GM12878 (cell line): ENCODE measurements at regions not wholly inside any gene's neighbourhood (a gene's known extent, or its start where the extent isn't known, plus 50 kb on each side); places are given as distances from the start of the nearest gene placed in this dataset.

Experiments used
- ATAC-seq: fragments of 200-7000 bp; cut with Tn5 transposase; 3 replicates; pipeline ENCODE4 v1.9.1; 2020; ENCODE audit warnings: mild to moderate bottlenecking, moderate library complexity
- BruUV-seq: library from RNA; stranded (reverse); fragments of 400-500 nt; replicated peaks from 2 replicates; lab custom pipeline; 2021; lab: Mats Ljungman, UMichigan
- CTCF ChIA-PET: fragments of 300-600 bp; sonication (Branson Sonifier 250); formaldehyde crosslinking; extraction: SDS; loops from one replicate; lab custom pipeline; 2021; ENCODE audit warnings: inconsistent platforms; lab: Yijun Ruan, JAX
- POLR2A ChIA-PET: fragments of 350-600 bp; formaldehyde crosslinking; extraction: SDS; loops from one replicate; lab custom pipeline; 2021; ENCODE audit warnings: inconsistent platforms; lab: Charles Lee
- RAD21 ChIA-PET: fragments of 300-600 bp; sonication (Branson Sonifier 250); formaldehyde crosslinking; loops from one replicate; lab custom pipeline; 2023; ENCODE audit warnings: antibody characterized with exemption; ENCODE audit not compliant: unreplicated experiment; lab: Charles Lee
- SMC1A ChIA-PET: fragments of 300-600 bp; sonication (Branson Sonifier 250); formaldehyde crosslinking; loops from one replicate; lab custom pipeline; 2023; ENCODE audit not compliant: unreplicated experiment, uncharacterized antibody; lab: Charles Lee
- DNase-seq: peaks from one replicate; pipeline ENCODE4 v3.0.0-alpha.2; 2011; ENCODE audit warnings: low read depth, low spot score
- FAIRE-seq: peaks from 3 replicates; lab custom pipeline; 2011; peaks lifted over from hg19 to GRCh38; lab: Jason Lieb, UNC
- H2AFZ ChIP-seq: 2 replicates; pipeline ENCODE4 v1.6.0; 2011; ENCODE audit warnings: low read depth, low read length, control low read depth; ENCODE audit not compliant: control insufficient read depth
- H3K27ac ChIP-seq: 2 replicates; pipeline ENCODE4 v1.5.1; 2011; ENCODE audit warnings: control low read depth; ENCODE audit not compliant: control insufficient read depth, insufficient read depth
- H3K27me3 ChIP-seq, 2 experiments: replicated peaks in 1 of 2; 2 replicates each; pipeline versions ENCODE4 v1.6.0 to v1.6.1; 2011; ENCODE audit warnings: low read length in 1 of 2; ENCODE audit not compliant: control insufficient read depth in 2 of 2, insufficient read depth in 2 of 2
- H3K36me3 ChIP-seq, 2 experiments: 2 replicates each; pipeline ENCODE4 v1.5.1; 2011; ENCODE audit warnings: low read length in 1 of 2; ENCODE audit not compliant: control insufficient read depth in 2 of 2, insufficient read depth in 2 of 2
- H3K4me1 ChIP-seq: 2 replicates; pipeline ENCODE4 v1.6.1; 2011; ENCODE audit warnings: mild to moderate bottlenecking, low read length, moderate library complexity, mixed read lengths; ENCODE audit not compliant: control insufficient read depth, insufficient read depth
- H3K4me2 ChIP-seq: 2 replicates; pipeline ENCODE4 v1.6.0; 2011; ENCODE audit warnings: control low read depth; ENCODE audit not compliant: control insufficient read depth, insufficient read depth
- H3K4me3 ChIP-seq: fragments of 200-600 bp; sonication (generic); 2 replicates; pipeline ENCODE4 v1.5.1; 2016
- H3K79me2 ChIP-seq: 2 replicates; pipeline ENCODE4 v1.6.0; 2011; ENCODE audit warnings: low read length; ENCODE audit not compliant: control insufficient read depth, insufficient read depth
- H3K9ac ChIP-seq: 2 replicates; pipeline ENCODE4 v1.8.0; 2011; ENCODE audit warnings: low read length, control low read depth, mixed read lengths; ENCODE audit not compliant: control insufficient read depth, insufficient read depth
- H3K9me3 ChIP-seq: replicated peaks from 3 replicates; pipeline ENCODE4 v1.5.1; 2011; ENCODE audit warnings: mild to moderate bottlenecking, low read length; ENCODE audit not compliant: control insufficient read depth, insufficient read depth
- H4K20me1 ChIP-seq: 2 replicates; pipeline ENCODE4 v1.6.0; 2011; ENCODE audit not compliant: control insufficient read depth, insufficient read depth
- EED ChIP-seq: sonication (generic); IDR thresholded peaks from 2 replicates; pipeline ENCODE4 v1.6.1; 2016; ENCODE audit warnings: antibody characterized with exemption, low read depth
- ESRRA ChIP-seq: IDR thresholded peaks from 2 replicates; pipeline ENCODE4 v1.6.1; 2012; ENCODE audit warnings: mild to moderate bottlenecking, low read length, improper control_type of control experiment
- FOS ChIP-seq: IDR thresholded peaks from 3 replicates; pipeline ENCODE4 v1.6.1; 2011; ENCODE audit warnings: borderline replicate concordance; ENCODE audit not compliant: insufficient read length; ENCODE audit errors: extremely low read depth
- MYB ChIP-seq: fragments of 150-350 bp; IDR thresholded peaks from 2 replicates; pipeline ENCODE4 v1.6.1; 2014; ENCODE audit warnings: mild to moderate bottlenecking, low read depth, low read length, borderline replicate concordance
- MYC ChIP-seq: IDR thresholded peaks from 2 replicates; pipeline ENCODE4 v1.6.1; 2011; ENCODE audit warnings: mild to moderate bottlenecking, low read length, moderate library complexity, inconsistent platforms; ENCODE audit not compliant: insufficient read depth, insufficient replicate concordance, insufficient read length, severe bottlenecking
- NFIC ChIP-seq: IDR thresholded peaks from 2 replicates; pipeline ENCODE4 v1.6.1; 2012; ENCODE audit warnings: low read depth, mild to moderate bottlenecking, inconsistent platforms, low read length, moderate library complexity
- NFXL1 ChIP-seq: fragments of 450-650 bp; IDR thresholded peaks from 2 replicates; pipeline ENCODE4 v1.6.1; 2017; ENCODE audit warnings: antibody characterized with exemption, mild to moderate bottlenecking, borderline replicate concordance
- PML ChIP-seq: IDR thresholded peaks from 2 replicates; pipeline ENCODE4 v1.6.1; 2012; ENCODE audit warnings: low read length, inconsistent platforms
- RELB ChIP-seq: fragments of 450-650 bp; IDR thresholded peaks from 2 replicates; pipeline ENCODE4 v1.6.1; 2017; ENCODE audit warnings: low read depth, mild to moderate bottlenecking, moderate library complexity
- RFX5 ChIP-seq: IDR thresholded peaks from 2 replicates; pipeline ENCODE4 v1.6.1; 2011; ENCODE audit warnings: low read depth, low read length, improper control_type of control experiment
- SMAD1 ChIP-seq: fragments of 450-650 bp; IDR thresholded peaks from 2 replicates; pipeline ENCODE4 v1.6.1; 2018; ENCODE audit warnings: mild to moderate bottlenecking, low read depth; ENCODE audit not compliant: partially characterized antibody
- SMAD5 ChIP-seq: IDR thresholded peaks from 2 replicates; pipeline ENCODE4 v1.6.1; 2016; ENCODE audit warnings: antibody characterized with exemption, low read depth
- STAT3 ChIP-seq: IDR thresholded peaks from 2 replicates; pipeline ENCODE4 v1.6.1; 2011; ENCODE audit warnings: low read depth, low read length, improper control_type of control experiment
- YBX1 ChIP-seq: fragments of 450-650 bp; IDR thresholded peaks from 2 replicates; pipeline ENCODE4 v1.6.1; 2016; ENCODE audit warnings: antibody characterized with exemption
- ZBED1 ChIP-seq: IDR thresholded peaks from 2 replicates; pipeline ENCODE4 v1.6.1; 2016; ENCODE audit warnings: borderline replicate concordance
- ZBTB40 ChIP-seq: fragments of 450-650 bp; IDR thresholded peaks from 2 replicates; pipeline ENCODE4 v1.6.1; 2016; ENCODE audit warnings: mild to moderate bottlenecking, moderate library complexity, borderline replicate concordance
- WGBS: methylation state at CpG from one replicate; pipeline ENCODE4 v1.1.6; 2016; ENCODE audit warnings: low lambda C conversion rate; ENCODE audit not compliant: insufficient replicate concordance, insufficient coverage; ENCODE audit errors: missing lambda C conversion rate; 5-methylcytosine and 5-hydroxymethylcytosine counted together
- in situ Hi-C: fragments of 300-500 bp; cut with MboI; formaldehyde crosslinking; loops from 9 replicates; pipeline ENCODE4 v1.14.3; 2018; ENCODE audit warnings: mixed read lengths
- intact Hi-C: fragments of 100-400 bp; cut with micrococcal nuclease; formaldehyde crosslinking; loops from one replicate; pipeline ENCODE4 v1.14.2; 2022; ENCODE audit not compliant: unreplicated experiment

- in situ Hi-C loops = no loop called here
- BruUV-seq = no TSS peak
- SMC1A ChIA-PET = no interaction called here
- no peak for TF ChIP-seq NFIC
- no peak for TF ChIP-seq MYB
- no peak for TF ChIP-seq ZBED1
- TF ChIP-seq SMAD1 = no peak
- no peak for TF ChIP-seq SMAD5
- no peak for TF ChIP-seq STAT3
- TF ChIP-seq RELB = no peak
- TF ChIP-seq EED = no peak
- TF ChIP-seq, all 136 proteins: peak for 0
- POLR2A ChIA-PET = no interaction called here
- no peaks in the 10 kb centered on the region for H3K9me3 ChIP-seq
- H3K4me2 ChIP-seq = no peak overlapping the region
- ATAC-seq (no peak), DNase-seq (no peak), FAIRE-seq (no peak)
- intact Hi-C loops = no loop called here
- H3K27me3 ChIP-seq = no peaks in the 10 kb centered on the region
- CTCF ChIA-PET = no interaction called here
- H4K20me1 ChIP-seq = no peaks in the 10 kb centered on the region
- no peak overlapping the region for H3K27ac ChIP-seq
- H3K4me3 ChIP-seq = no peak overlapping the region
- H3K4me1 ChIP-seq = no peaks in the 10 kb centered on the region
- no peak overlapping the region for H2AFZ ChIP-seq
- H3K36me3 ChIP-seq = no peaks in the 10 kb centered on the region
- no peaks in the 10 kb centered on the region for H3K79me2 ChIP-seq
- 44% methylated on average over 4 of the region's 4 CpGs for WGBS
- RAD21 ChIA-PET = no interaction called here
- H3K9ac ChIP-seq = no peak overlapping the region
Measured at GRCh38 chr6:141540207-141540606, 592.5 kb upstream of the GJE1 start.

GRCh38 chr6:141539617-141540016 lies 593.1 kb upstream of the GJE1 start:
- H3K27ac ChIP-seq = no peak overlapping the region
- in situ Hi-C loops = no loop called here
- DNase-seq (no peak), ATAC-seq (no peak), FAIRE-seq (no peak)
- no peaks in the 10 kb centered on the region for H3K4me1 ChIP-seq
- intact Hi-C loops = no loop called here
- BruUV-seq = no TSS peak
- CTCF ChIA-PET = no interaction called here
- no peaks in the 10 kb centered on the region for H3K27me3 ChIP-seq
- RAD21 ChIA-PET = interaction anchor here (1.3 kb wide), 1 partner anchor 22 kb away, joined by 6 read pairs; no protein-coding TSS in a partner anchor
- no peaks in the 10 kb centered on the region for H3K79me2 ChIP-seq
- H4K20me1 ChIP-seq = no peaks in the 10 kb centered on the region
- no peaks in the 10 kb centered on the region for H3K9me3 ChIP-seq
- H3K4me3 ChIP-seq = no peak overlapping the region
- POLR2A ChIA-PET = no interaction called here
- WGBS = 62% methylated on average over 1 of the region's 1 CpG
- H3K4me2 ChIP-seq = no peak overlapping the region
- no peak overlapping the region for H3K9ac ChIP-seq
- no peaks in the 10 kb centered on the region for H3K36me3 ChIP-seq
- H2AFZ ChIP-seq = no peak overlapping the region
- SMC1A ChIA-PET = no interaction called here
- TF ChIP-seq RFX5 = no peak
- TF ChIP-seq ESRRA = no peak
- TF ChIP-seq MYC = no peak
- no peak for TF ChIP-seq YBX1
- no peak for TF ChIP-seq ZBTB40
- TF ChIP-seq FOS = no peak
- no peak for TF ChIP-seq PML
- TF ChIP-seq NFXL1 = no peak
